Left colon (tissue), 2 donors: ENCODE measurements at regions not wholly inside any gene's neighbourhood (a gene's known extent, or its start where the extent isn't known, plus 50 kb on each side); places are given as distances from the start of the nearest gene placed in this dataset.

Experiments
- ATAC-seq: fragments of 200-7000 bp; cut with Tn5 transposase; one replicate; pipeline ENCODE4 v1.9.1; 2020; ENCODE audit warnings: mild to moderate bottlenecking, moderate library complexity
- DNase-seq, 2 donors: peaks; one replicate each; pipeline ENCODE4 v3.0.0-alpha.2; 2020
- intact Hi-C, 2 donors: fragments of 100-400 bp; cut with DNase I in 1 of 2; cut with micrococcal nuclease in 1 of 2; formaldehyde crosslinking; loops; one replicate each; pipeline versions ENCODE4 v1.11.2 to v1.14.0; 2022; cut with DNase I, micrococcal nuclease
- donor health status: DM: no; HTN: no; CAD: no.
- donor health status: DM: yes; HTN: yes; CAD: no.

GRCh38 chr10:124346831-124347230 lies 71.9 kb downstream of the OAT start:
- intact Hi-C loops, result no loop called here
- ATAC-seq (no peak), DNase-seq (no peak)

GRCh38 chr10:124345521-124345920 lies 73.2 kb downstream of the OAT start:
- DNase-seq (no peak), ATAC-seq (no peak)
- intact Hi-C loops, result no loop called here

- DNase-seq (no peak), ATAC-seq (no peak)
- intact Hi-C loops, result no loop called here
Measured at GRCh38 chr10:124344931-124345330, 73.8 kb downstream of the OAT start.

- no peak for ATAC-seq
- no peak for DNase-seq
- intact Hi-C loops, result no loop called here
Measured at GRCh38 chr10:124344266-124344590, 74.5 kb downstream of the OAT start.

GRCh38 chr10:124343351-124344265 lies 75.1 kb downstream of the OAT start:
- ATAC-seq (no peak), DNase-seq (no peak)
- intact Hi-C loops, result no loop called here

GRCh38 chr10:124342821-124343170 lies 75.9 kb downstream of the OAT start:
- no peak for ATAC-seq
- intact Hi-C loops, result no loop called here
- DNase-seq, result no peak

GRCh38 chr10:124342136-124342820 lies 76.4 kb downstream of the OAT start:
- DNase-seq (no peak), ATAC-seq (no peak)
- intact Hi-C loops, result no loop called here

- intact Hi-C loops, result no loop called here
- DNase-seq (no peak), ATAC-seq (no peak)
Measured at GRCh38 chr10:124341768-124342135, 77.0 kb downstream of the OAT start.

- intact Hi-C loops, result no loop called here
- ATAC-seq (no peak), DNase-seq (no peak)
Measured at GRCh38 chr10:124340033-124340760, 78.5 kb downstream of the OAT start.

GRCh38 chr10:124339119-124340032 lies 79.3 kb downstream of the OAT start:
- DNase-seq (no peak), ATAC-seq (no peak)
- intact Hi-C loops, result no loop called here

GRCh38 chr10:124338276-124338925 lies 80.3 kb downstream of the OAT start:
- ATAC-seq (no peak), DNase-seq (no peak)
- intact Hi-C loops, result no loop called here

GRCh38 chr10:124336186-124336585 lies 82.5 kb downstream of the OAT start:
- intact Hi-C loops, result no loop called here
- no peak for ATAC-seq

GRCh38 chr10:124333931-124334330 lies 84.8 kb downstream of the OAT start:
- intact Hi-C loops, result no loop called here
- ATAC-seq, result no peak
- no peak for DNase-seq

More at GRCh38 chr10:124336186-124336585, 82.5 kb downstream of the OAT start:
- DNase-seq, result no peak

- ATAC-seq, result no peak
- no peak for DNase-seq
- intact Hi-C loops, result no loop called here
Measured at GRCh38 chr10:124332426-124332825, 86.3 kb downstream of the OAT start.

- DNase-seq (no peak), ATAC-seq (no peak)
- intact Hi-C loops, result no loop called here
Measured at GRCh38 chr10:124329941-124330340, 88.8 kb downstream of the OAT start.

- DNase-seq, result no peak
- intact Hi-C loops, result no loop called here
- no peak for ATAC-seq
Measured at GRCh38 chr10:124329362-124329761, 89.4 kb downstream of the OAT start.

- DNase-seq (no peak), ATAC-seq (no peak)
- intact Hi-C loops, result no loop called here
Measured at GRCh38 chr10:124328477-124329220, 90.1 kb downstream of the OAT start.
